ENCODE measurements at regions not wholly inside any gene's neighbourhood (a gene's known extent, or its start where the extent isn't known, plus 50 kb on each side); places are given as distances from the start of the nearest gene placed in this dataset.

- TF ChIP-seq, protein P1, sequence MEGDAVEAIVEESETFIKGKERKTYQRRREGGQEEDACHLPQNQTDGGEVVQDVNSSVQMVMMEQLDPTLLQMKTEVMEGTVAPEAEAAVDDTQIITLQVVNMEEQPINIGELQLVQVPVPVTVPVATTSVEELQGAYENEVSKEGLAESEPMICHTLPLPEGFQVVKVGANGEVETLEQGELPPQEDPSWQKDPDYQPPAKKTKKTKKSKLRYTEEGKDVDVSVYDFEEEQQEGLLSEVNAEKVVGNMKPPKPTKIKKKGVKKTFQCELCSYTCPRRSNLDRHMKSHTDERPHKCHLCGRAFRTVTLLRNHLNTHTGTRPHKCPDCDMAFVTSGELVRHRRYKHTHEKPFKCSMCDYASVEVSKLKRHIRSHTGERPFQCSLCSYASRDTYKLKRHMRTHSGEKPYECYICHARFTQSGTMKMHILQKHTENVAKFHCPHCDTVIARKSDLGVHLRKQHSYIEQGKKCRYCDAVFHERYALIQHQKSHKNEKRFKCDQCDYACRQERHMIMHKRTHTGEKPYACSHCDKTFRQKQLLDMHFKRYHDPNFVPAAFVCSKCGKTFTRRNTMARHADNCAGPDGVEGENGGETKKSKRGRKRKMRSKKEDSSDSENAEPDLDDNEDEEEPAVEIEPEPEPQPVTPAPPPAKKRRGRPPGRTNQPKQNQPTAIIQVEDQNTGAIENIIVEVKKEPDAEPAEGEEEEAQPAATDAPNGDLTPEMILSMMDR (IDR thresholded peaks at IDR 0.05 in 2 of 3, conservative IDR thresholded peaks at IDR 0.05 in 1 of 3; ENCODE audit: borderline replicate concordance in 1 of 3, insufficient read depth in 1 of 3, low read depth in 2 of 3, low read length in 2 of 3) = no peak
- TF ChIP-seq JUND (IDR thresholded peaks at IDR 0.05) = no peak
- TF ChIP-seq RAD21 (IDR thresholded peaks at IDR 0.05; ENCODE audit: low read depth) = no peak
- TF ChIP-seq, protein P2, sequence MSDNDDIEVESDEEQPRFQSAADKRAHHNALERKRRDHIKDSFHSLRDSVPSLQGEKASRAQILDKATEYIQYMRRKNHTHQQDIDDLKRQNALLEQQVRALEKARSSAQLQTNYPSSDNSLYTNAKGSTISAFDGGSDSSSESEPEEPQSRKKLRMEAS (IDR thresholded peaks at IDR 0.05) = no peak
- TF ChIP-seq FOSL1 (IDR thresholded peaks at IDR 0.05; ENCODE audit: low read depth) = no peak
- no peak for TF ChIP-seq REST (IDR thresholded peaks at IDR 0.05; ENCODE audit: low read depth)
- no peak for TF ChIP-seq SIN3A (IDR thresholded peaks at IDR 0.05; ENCODE audit: low read depth)
- TF ChIP-seq EGR1 (IDR thresholded peaks at IDR 0.05; ENCODE audit: low read depth) = no peak
These were observed 127.8 kb upstream of the ADCY1 start for GRCh38 chr7:45446195-45446944.

Measured in HCT116 (cell line).